MCF 10A (cell line): ENCODE measurements at regions not wholly inside any gene's neighbourhood (a gene's known extent, or its start where the extent isn't known, plus 50 kb on each side); places are given as distances from the start of the nearest gene placed in this dataset.

ENCODE experiments used
- BruUV-seq: library from RNA; stranded (reverse); fragments of 400-500 nt; replicated peaks from 2 replicates; lab custom pipeline; 2021; lab: Mats Ljungman, UMichigan
- CTCF ChIA-PET: fragments of 300-600 bp; sonication (Branson Sonifier 250); formaldehyde crosslinking; extraction: SDS; loops from one replicate; lab custom pipeline; 2021; ENCODE audit warnings: antibody characterized with exemption, inconsistent platforms; lab: Yijun Ruan, JAX
- POLR2A ChIA-PET: fragments of 300-600, 350-650 bp; sonication (Branson Sonifier 250); formaldehyde crosslinking; extraction: SDS; loops from one replicate; lab custom pipeline; 2020; ENCODE audit warnings: antibody characterized with exemption, inconsistent platforms; lab: Yijun Ruan, JAX
- DNase-seq: peaks from one replicate; pipeline ENCODE4 v3.0.0-alpha.2; 2018; ENCODE audit not compliant: unreplicated experiment
- H3K27ac Mint-ChIP-seq: one replicate; pipeline ENCODE4 v1.8.0; 2022; ENCODE audit warnings: mild to moderate bottlenecking, low read depth, mixed read lengths; ENCODE audit not compliant: unreplicated experiment
- H3K27me3 Mint-ChIP-seq: one replicate; pipeline ENCODE4 v1.8.0; 2022; ENCODE audit warnings: mixed read lengths; ENCODE audit not compliant: insufficient read depth, unreplicated experiment
- H3K36me3 Mint-ChIP-seq: one replicate; pipeline ENCODE4 v1.8.0; 2022; ENCODE audit warnings: mild to moderate bottlenecking, moderate library complexity, mixed read lengths; ENCODE audit not compliant: insufficient read depth, unreplicated experiment
- H3K4me1 Mint-ChIP-seq: one replicate; pipeline ENCODE4 v1.8.0; 2022; ENCODE audit warnings: mixed read lengths; ENCODE audit not compliant: insufficient read depth, unreplicated experiment
- H3K4me3 Mint-ChIP-seq: one replicate; pipeline ENCODE4 v1.8.0; 2022; ENCODE audit warnings: mild to moderate bottlenecking, moderate library complexity, mixed read lengths; ENCODE audit not compliant: unreplicated experiment
- H3K9me3 Mint-ChIP-seq: one replicate; pipeline ENCODE4 v1.8.0; 2022; ENCODE audit warnings: mixed read lengths; ENCODE audit not compliant: unreplicated experiment
- intact Hi-C: fragments of 100-400 bp; cut with micrococcal nuclease; formaldehyde crosslinking; loops from 2 replicates; pipeline ENCODE4 v1.14.1; 2022
- TF ChIP-seq, protein P1 (sequence below): fragments of 200-600 bp; IDR thresholded peaks from one replicate; pipeline ENCODE4 v1.8.0; 2022; ENCODE audit warnings: antibody characterized with exemption, mild to moderate bottlenecking; ENCODE audit not compliant: unreplicated experiment

DNA sequence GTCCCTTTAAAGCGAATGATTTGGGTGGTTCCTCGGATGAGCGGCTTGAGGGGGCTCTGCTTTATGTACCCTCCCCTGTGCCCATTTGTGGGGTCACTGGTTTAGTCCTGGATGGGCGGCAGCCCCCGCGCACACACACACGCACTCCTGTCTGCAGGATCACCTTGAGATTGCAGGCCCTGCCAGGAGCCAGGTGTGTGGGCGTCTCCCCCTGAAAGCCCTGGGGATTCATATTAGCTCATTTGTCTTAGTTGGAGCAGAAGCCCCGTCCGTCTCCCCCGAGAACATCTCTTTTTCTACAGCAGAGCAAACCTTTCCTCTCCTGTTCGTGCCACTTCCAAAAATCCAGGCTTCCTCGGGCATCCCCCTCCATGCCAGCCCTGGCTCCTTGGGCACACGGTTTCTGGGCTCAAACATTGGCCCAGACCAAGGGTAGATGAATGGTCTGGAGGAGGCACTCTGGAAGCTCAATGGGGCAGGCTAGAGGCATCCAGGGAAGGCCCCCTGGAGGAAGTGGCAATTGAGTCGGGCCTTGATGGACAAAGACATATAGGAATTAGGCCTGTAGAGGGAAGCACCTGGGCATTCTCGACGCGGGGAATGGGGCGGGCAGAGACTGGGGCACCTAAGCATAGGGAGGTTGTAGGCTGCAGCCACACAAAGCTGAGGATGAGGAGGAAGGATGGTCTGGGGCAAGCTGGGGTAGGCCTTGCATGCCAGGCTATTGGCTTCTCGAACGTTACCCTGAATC is 218.5 kb upstream of the GSE1 start:
- no peak overlapping the region for H3K4me3 Mint-ChIP-seq
- DNase-seq: no peak
- no peaks in the 10 kb centered on the region for H3K36me3 Mint-ChIP-seq
- no peaks in the 10 kb centered on the region for H3K9me3 Mint-ChIP-seq
- POLR2A ChIA-PET: interaction anchor here (0.6 to 4.8 kb wide), 13 partner anchors 8 to 221 kb away, joined by 3 to 30 read pairs (median 7); partner anchors contain the start of gene GSE1
- peaks cover 47% of the 10 kb centered on the region for H3K4me1 Mint-ChIP-seq
- no TSS peak for BruUV-seq
- no peaks in the 10 kb centered on the region for H3K27me3 Mint-ChIP-seq
- H3K27ac Mint-ChIP-seq: no peak overlapping the region
- CTCF ChIA-PET: interaction anchor here (0.6 to 6.4 kb wide), 7 partner anchors 10 to 271 kb away, joined by 3 to 50 read pairs (median 4); no protein-coding TSS in a partner anchor
- TF ChIP-seq, protein P1, sequence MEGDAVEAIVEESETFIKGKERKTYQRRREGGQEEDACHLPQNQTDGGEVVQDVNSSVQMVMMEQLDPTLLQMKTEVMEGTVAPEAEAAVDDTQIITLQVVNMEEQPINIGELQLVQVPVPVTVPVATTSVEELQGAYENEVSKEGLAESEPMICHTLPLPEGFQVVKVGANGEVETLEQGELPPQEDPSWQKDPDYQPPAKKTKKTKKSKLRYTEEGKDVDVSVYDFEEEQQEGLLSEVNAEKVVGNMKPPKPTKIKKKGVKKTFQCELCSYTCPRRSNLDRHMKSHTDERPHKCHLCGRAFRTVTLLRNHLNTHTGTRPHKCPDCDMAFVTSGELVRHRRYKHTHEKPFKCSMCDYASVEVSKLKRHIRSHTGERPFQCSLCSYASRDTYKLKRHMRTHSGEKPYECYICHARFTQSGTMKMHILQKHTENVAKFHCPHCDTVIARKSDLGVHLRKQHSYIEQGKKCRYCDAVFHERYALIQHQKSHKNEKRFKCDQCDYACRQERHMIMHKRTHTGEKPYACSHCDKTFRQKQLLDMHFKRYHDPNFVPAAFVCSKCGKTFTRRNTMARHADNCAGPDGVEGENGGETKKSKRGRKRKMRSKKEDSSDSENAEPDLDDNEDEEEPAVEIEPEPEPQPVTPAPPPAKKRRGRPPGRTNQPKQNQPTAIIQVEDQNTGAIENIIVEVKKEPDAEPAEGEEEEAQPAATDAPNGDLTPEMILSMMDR: no peak
- intact Hi-C loops: loop anchor here (5.0 to 10.0 kb wide), 2 partner anchors 160 to 277 kb away; no protein-coding TSS in a partner anchor

DNA sequence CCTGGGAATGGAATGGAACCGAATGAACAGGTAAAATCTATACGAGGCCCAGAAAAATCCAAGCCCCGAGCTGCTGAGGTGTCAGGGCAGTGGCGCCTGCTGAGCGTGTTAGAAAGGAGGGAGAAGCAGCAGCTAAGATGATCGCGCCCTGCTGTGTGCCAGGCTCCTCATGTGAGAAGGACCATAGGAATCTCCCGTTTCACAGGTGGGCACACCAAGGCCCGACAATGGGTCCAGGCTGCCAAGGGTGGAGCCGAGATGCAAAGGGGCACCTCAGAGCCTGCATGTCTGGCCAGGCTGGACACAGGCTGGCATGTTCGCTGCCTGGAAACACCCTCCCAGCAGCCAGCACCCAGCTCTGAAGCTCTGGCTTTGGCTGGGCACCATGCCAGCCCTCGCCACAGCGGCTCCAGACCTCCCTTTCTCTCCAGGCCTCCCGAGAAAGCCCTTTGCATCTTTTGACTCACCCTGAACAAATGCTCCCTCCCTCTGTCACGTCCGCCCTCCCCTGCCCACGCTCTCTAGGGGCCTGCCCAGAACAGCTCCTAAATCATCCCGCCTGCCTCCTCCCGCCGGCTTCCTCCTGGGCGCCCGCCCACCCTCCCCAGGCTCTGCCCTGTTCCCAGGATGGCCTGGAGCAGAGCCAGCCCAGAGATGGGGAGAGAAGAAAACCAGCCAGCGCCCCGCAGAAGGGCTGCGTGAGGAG is 217.8 kb upstream of the GSE1 start:
- Mint-ChIP-seq H3K4me3 (peak overlapping the region; percentile 39), H3K4me1 (peaks cover 43% of the 10 kb centered on the region), H3K27ac (peak overlapping the region; percentile 40), H3K27me3 (no peaks in the 10 kb centered on the region), H3K36me3 (no peaks in the 10 kb centered on the region), H3K9me3 (no peaks in the 10 kb centered on the region)
- ChIA-PET POLR2A (interaction anchor here (0.6 to 4.8 kb wide), 18 partner anchors 9 to 597 kb away, joined by 3 to 30 read pairs (median 4); partner anchors contain the start of gene GSE1), CTCF (interaction anchor here (0.6 to 6.4 kb wide), 9 partner anchors 11 to 272 kb away, joined by 3 to 50 read pairs (median 4); no protein-coding TSS in a partner anchor)
- TF ChIP-seq, protein P1: no peak
- intact Hi-C loops: loop anchor here (5.0 to 10.0 kb wide), 2 partner anchors 159 to 278 kb away; no protein-coding TSS in a partner anchor
- no TSS peak for BruUV-seq
- DNase-seq: peak; percentile 99

DNA sequence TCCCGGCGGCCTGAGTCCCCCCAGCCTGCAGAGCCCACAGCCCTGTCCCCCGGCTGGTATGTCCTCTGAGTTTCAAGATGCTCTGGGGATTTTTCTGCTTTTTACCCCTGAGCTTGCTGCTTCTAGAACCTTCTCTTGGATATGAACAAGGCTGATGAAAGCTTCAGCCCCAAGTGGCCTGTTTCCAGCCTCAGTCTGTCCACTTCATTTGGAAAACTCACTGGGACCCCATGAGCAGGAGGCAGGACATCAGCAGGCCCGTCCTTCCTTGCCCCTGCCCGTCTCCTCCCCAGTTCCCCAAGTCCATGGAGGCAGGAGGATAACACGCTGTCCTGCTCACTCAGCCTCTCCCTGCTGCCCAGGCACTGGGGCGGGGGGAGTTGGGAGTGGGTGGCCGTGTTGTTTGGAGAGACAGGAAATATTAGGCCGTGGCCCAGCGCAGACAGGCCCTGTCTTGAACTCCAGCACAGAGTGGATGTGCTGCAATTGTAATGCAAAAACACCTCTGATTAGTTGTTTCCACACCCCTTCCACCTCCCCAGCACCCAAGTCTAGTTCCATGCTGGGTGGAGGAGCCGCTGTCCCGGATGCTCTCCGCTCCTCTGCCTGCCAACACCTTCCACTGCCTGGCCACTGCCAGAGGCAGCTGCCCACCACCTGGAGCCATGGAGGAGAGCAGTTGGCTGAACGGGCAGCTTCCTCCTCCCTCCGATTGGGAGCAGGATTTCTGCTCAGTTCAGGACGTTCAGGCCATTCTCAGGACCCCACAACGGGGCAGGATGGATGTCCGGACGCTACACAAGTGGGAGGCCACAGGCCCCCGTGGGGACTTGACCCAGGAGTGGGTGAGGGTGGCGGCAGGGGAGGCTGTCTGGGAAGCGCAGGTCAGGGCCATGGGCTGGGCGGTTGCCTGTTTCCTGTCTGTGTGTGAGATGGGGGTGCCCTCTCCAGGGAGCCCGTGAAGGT is 216.9 kb upstream of the GSE1 start:
- Mint-ChIP-seq H3K4me1 (peaks cover 34% of the 10 kb centered on the region), H3K27me3 (no peaks in the 10 kb centered on the region), H3K4me3 (peak overlapping the region; percentile 57), H3K36me3 (no peaks in the 10 kb centered on the region), H3K27ac (peak overlapping the region; percentile 33), H3K9me3 (no peaks in the 10 kb centered on the region)
- DNase-seq: peak; percentile 86
- intact Hi-C loops: loop anchor here (1.0 to 10.0 kb wide), 3 partner anchors 26 to 279 kb away; no protein-coding TSS in a partner anchor
- POLR2A ChIA-PET: interaction anchor here (0.6 to 4.8 kb wide), 18 partner anchors 10 to 598 kb away, joined by 3 to 30 read pairs (median 5); partner anchors contain the start of gene GSE1
- no TSS peak for BruUV-seq
- TF ChIP-seq, protein P1: no peak
- CTCF ChIA-PET: interaction anchor here (0.6 to 6.4 kb wide), 10 partner anchors 25 to 667 kb away, joined by 3 to 50 read pairs (median 4); no protein-coding TSS in a partner anchor
